NCI-H1105 (cell line): ENCODE measurements at regions not wholly inside any gene's neighbourhood (a gene's known extent, or its start where the extent isn't known, plus 50 kb on each side); places are given as distances from the start of the nearest gene placed in this dataset.

ENCODE experiments used
- DNase-seq: peaks from one replicate; lab custom pipeline; 2025; lab: John Stamatoyannopoulos, UW

DNA sequence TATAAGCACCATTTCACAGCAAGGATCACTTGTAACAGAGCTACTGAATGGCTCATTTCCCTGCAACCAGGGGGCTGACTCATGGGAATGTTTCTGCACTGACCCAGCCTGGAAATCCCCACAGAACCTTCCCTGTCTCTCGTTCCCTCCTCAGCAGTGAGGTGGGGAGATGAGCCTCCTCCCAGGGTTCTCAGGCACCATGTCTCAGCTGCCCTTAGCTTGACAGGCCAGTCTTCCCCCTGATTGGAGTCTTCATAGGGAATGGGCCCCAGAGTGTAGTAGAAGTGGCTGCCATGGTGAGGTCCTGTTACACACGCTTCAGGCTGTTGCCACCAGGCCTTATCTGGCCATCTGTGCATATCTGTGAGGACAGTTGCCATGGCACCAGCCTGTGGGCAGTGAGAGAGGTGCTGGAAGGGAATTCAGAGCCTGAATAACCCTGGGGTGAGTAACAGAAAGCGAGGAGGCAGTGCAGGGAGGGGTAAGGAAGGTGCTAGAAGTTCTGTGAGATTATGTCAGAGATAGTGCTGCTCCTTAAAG lies 324.4 kb downstream of the ENC1 start:
- no peak for DNase-seq

- no peak for DNase-seq
Observed at GRCh38 chr5:74314906-74315305, 325.6 kb downstream of the ENC1 start.

- no peak for DNase-seq
Observed at GRCh38 chr5:74313896-74314295, 326.6 kb downstream of the ENC1 start.

- DNase-seq = no peak
Observed at GRCh38 chr5:74312746-74313145, 327.8 kb downstream of the ENC1 start.

GRCh38 chr5:74311961-74312360 lies 328.6 kb downstream of the ENC1 start:
- DNase-seq = no peak

- DNase-seq = no peak
Observed at GRCh38 chr5:74310997-74311930, 329.3 kb downstream of the ENC1 start.

DNA sequence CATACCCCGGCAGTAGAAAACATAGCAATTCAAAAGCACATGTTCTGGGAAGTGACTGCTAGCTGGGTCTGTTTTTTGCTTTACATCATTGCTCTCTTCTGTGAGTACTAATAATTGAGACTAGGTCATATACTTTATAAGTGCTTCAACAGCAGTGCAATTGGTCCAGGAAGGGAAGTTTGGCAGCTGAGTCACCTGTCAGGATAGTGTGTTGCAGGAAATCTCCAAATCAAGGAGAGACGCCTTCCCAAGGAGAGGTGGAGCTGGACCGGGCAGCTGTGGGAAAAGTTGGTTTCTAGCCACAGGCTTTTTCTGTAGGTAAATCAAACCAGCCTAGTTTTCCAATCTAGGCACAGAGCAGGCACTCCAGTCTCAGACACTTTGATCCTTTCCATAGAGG lies 330.1 kb downstream of the ENC1 start:
- no peak for DNase-seq

DNA sequence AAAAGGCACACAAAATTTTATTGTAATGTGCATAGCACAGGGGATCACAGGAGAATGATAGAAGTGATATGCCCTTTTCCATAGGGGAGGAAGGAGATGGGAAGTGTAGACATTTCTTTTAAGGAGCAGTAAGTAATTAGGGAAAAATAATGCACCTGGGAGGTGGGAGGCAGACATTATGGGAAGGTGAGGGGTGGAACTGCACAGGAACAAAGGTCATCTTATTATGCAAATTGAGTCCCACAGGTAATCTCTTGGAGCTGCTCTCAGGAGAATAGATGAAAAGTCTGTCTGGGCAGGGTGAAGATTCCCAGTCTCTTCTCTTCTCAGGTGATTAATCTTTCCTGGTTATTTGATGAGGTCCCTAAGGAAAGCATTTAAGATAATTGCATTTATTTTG lies 331.5 kb downstream of the ENC1 start:
- DNase-seq = no peak

DNA sequence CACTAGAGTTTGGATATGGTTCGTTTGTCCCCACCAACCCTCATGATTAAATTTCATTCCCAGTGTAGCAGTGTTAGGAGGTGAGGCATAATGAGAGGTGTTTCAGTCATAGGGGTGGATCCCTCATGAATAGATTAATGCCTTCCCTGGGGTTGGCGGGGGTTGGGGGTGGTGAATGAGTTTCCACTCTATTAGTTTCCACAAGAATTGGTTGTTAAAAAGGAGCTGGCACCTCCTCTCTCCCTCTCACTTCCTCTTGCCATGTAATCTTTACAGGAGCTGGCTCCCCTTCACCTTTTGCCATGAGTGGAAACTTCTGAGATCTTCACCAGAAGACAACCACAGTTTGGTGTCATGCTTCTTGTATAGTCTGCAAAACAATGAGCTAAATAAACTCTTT lies 333.7 kb downstream of the ENC1 start:
- no peak for DNase-seq

GRCh38 chr5:74304536-74304935 lies 336.0 kb downstream of the ENC1 start:
- no peak for DNase-seq

DNA sequence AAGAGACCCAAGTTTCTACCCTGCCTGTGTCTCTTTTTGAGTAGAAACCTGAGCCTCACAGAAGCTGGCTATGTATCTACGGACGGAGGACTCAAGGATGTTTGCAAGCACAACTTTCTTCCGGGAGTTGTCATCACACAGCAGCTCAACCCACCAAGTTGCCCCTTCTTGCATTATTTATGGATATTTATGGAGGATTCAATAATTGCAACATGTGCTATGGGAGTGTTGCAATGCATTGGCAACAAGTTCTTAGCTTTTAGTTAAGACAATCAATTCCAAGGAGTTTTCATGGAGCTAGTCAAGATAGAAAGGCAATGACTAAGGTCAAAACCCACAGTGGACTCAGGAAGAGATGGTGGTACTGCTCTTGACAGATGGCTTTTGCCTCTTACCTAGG lies 336.9 kb downstream of the ENC1 start:
- DNase-seq = no peak

GRCh38 chr5:74301576-74301975 lies 339.0 kb downstream of the ENC1 start:
- DNase-seq = no peak

GRCh38 chr5:74300808-74301389 lies 339.6 kb downstream of the ENC1 start:
- no peak for DNase-seq

DNA sequence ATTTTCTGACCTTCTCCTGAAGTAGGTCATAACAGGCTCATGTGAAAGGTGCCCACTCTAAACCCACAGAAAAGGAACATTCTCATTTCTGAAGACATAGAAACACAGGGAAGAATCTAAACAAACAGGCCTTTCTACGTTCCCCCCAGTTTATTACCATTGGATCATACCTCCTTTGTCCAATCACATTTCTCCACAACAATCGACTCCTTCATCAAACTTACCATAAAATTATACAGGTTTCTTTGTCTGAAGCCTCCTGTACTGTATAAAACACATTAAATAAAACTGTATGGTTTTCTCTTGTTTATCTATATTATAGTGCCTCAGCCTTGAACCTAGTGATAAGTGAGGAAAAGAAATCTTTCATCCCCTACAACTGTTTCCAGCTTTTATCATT lies 340.7 kb downstream of the ENC1 start:
- no peak for DNase-seq

DNA sequence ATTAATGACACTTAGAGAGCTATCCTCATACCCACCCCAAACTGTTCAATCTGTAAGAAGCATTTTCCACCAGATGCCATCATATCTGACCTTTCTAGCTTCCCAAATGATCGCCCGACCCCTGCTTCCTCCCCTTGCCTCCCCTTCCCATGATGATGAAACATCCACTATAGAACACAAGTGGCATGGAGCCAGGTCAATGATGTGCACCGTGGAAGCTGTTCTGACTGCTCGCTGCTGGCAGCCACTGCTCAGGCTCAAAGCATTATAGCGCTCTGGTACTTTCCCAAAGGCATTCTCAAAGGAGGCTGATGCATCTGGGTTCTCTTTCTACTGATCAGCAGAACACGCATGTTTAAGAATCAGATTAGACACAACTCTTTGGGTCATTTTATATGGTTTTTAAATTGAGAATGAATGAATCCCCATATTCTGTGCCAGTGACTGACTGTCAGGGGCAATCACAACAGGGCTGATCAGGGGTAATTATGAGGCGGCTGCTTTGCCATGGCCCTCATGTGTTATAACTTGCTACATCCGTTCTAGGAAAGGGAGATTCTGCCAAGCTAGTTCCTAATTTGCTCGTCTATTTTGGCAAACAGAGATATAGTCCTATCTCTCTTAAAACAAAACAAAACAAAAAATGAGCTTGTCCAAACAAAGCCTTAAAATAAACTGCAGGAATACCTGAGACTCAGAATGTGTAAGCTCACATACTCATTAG lies 343.7 kb downstream of the ENC1 start:
- DNase-seq = peak; percentile 18

DNA sequence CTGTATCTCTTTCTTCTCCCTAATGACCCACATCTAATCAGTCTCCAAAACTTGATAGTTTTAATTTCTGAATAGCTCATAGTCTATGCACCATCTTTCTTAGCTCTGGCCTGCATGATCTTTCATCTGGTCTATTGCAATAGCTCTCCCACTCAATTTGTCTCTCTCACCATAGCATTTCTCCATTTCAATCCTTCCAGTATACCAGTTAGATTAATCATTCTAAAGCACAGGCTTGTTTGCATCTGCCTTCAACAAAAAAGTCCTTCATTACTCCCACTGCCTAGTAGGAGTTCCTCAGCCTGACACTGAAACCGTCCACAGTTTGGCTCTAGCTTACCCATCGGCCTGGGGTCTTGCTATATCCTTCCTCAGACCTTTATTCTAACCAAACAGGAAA lies 344.9 kb downstream of the ENC1 start:
- DNase-seq = no peak

GRCh38 chr5:74295141-74295540 lies 345.4 kb downstream of the ENC1 start:
- DNase-seq = no peak

DNA sequence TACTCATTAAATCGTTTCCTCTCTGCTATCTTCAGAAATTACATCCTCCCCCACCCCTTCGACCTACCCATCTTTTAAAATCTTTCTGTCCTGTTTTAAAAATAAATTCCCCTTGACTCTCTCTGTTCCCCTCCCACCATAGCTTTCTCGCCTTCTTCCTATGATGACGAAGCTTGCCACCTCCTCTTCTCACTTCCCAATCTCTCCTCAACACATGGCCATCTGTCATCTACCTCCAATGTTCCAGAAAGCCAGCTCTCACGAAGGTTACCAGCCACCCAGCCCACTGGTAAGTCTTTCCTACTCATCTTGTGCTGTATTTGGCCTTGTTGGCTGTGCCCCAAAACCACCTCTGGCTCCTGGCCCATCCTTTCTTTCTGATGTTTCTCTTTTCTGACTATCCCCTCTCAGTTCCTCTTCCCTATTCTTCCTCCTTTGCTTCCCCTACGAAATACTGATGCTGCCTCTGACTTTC lies 346.3 kb downstream of the ENC1 start:
- DNase-seq = no peak

DNA sequence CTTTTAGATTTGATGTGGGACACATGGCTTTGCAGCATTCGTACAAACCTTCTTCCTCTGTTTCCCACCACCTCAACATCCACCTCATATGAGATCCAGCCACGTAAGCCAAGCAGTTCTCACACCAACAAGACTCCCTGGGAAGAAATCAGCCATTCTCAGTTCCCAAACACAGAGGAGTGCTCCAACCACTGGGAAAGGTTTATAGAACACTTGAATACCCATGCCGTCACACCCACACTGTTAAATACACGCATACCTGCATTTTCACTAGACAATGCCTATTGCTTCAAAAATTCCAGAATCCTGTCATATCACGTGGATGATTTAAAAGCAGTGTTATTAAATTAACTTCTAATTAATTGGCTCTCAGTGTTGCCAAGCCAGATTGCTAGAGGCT lies 347.3 kb downstream of the ENC1 start:
- no peak for DNase-seq

DNA sequence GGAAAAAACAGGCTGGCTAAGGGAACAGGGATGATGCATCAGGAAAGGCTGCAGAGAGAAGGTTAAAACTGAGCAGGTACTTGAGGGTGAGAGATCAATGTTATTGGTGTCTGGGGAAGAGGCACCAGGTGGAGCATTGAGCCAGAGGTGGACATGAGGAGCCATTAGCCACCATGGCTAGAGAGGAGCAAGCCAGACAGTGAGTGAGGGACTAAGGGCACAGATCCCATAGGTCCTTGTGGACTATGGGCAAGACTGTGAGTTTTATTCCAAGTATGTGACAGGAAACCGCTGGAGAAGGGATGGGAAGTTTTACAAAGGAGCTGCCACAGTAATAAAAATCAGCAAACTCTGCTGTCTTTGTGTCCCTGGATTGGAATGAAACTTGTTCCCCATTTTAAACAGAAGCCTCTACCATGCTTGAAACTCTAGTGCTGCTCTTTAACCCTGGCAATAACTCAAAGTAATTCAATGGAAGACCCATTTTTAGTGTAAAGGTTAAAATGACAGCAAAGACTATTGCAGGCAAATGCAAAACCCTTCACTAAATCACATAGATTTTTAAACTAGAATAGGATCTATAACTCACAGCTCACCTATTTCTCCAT lies 349.8 kb downstream of the ENC1 start:
- DNase-seq = no peak

DNA sequence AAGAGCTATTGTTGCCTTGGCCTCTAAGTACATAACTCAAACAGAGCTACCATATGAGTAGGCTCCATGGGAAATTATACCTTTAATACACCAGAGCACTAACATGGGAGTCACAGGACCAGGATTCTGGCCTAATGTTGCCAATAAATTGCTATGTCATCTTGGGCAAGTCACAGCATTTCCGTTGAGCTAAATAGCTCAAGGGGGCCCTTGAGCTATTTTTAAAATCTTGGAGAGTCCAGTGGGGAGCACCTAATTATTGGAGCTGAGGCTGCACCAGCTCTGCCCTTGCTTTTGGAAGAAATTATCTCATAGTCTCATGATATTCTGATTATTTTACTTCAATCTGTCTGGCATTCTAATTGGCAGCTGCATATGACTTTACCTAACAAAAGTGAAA lies 350.8 kb downstream of the ENC1 start:
- DNase-seq = no peak

- DNase-seq = no peak
Observed at GRCh38 chr5:74289238-74289637, 351.3 kb downstream of the ENC1 start.
